8988T (cell line): ENCODE measurements at regions not wholly inside any gene's neighbourhood (a gene's known extent, or its start where the extent isn't known, plus 50 kb on each side); places are given as distances from the start of the nearest gene placed in this dataset.
"Not testable (repeated sequence)": the region's sequence is repeated elsewhere in the genome, so short reads cannot be mapped to it uniquely, and the experiment has no call there.

Source experiments
- DNase-seq: peaks from one replicate; pipeline ENCODE4 v3.0.0; 2011

DNA sequence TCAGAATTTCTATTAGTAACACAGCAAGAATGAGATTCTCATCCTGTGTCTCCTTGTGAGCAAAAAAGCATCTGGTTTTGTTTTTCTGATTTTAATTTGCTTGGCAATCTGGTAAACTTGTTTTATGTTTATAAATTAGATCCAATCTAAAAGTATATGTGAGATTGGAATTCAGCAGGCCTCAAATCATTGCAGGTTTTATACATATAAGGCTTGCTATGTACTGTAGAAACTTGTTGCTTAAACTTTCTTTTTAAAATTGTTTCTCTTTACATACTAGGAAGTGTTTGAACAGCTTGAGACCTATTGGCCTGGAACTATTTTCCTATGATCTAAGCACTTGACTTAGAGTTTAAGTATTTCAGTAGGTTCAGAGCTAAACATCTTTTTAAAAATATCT lies 1037.8 kb downstream of the NR2F1-AS1 start:
- no peak for DNase-seq

GRCh38 chr5:92542017-92542416 lies 1039.0 kb downstream of the NR2F1-AS1 start:
- not testable (repeated sequence) for DNase-seq

GRCh38 chr5:92527311-92528078 lies 1053.5 kb downstream of the NR2F1-AS1 start:
- no peak for DNase-seq

DNA sequence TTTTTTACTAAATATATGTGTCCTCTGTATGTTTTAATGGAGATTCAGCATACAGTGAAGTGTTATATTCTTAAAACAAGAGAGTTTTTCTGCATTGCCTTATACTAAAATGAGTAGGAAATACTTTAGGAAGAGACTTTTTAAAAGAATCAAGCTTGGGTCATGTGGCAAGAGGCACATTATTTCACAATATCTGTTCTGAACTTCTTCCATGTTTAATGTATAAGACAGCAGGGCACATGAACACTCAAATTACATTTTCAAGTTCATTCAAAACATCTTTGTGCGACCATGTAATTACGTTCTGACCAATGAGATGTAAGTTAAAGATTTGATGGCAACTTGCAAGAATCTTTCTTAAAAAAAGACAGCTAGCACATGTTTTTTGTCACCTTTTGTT lies 1055.9 kb downstream of the NR2F1-AS1 start:
- no peak for DNase-seq

GRCh38 chr5:92519811-92520632 lies 1061.0 kb downstream of the NR2F1-AS1 start:
- DNase-seq = no peak

DNA sequence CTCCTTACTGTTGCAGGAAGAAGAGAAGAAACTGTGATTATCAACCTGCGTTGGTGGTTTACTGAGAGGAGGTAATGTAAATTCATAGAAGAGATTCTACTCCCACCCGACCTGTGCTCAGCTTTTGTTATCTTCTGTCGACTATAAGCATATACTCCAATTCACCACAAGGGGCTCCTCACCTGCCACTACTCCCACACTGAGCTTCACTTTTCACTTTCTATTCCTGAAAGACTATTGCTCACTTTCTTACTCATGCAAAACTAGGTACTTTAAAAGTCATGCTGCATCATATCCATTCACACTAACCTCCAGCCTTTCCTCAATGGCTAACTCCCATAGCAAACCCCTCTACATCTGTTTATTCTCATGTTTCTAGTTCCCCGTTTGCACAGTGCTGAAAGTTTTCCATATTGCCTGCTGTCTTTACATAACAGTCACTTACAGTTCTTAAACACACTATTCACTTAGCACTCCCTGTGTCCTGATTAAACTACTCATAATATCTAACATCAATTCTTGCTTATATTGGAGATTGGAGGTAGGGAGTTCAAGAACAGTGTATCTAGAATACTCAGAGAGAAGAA lies 1062.6 kb downstream of the NR2F1-AS1 start:
- peak; percentile 14 for DNase-seq

GRCh38 chr5:92514896-92515295 lies 1066.1 kb downstream of the NR2F1-AS1 start:
- DNase-seq = no peak

- DNase-seq = no peak
These were observed 1068.0 kb downstream of the NR2F1-AS1 start for GRCh38 chr5:92513067-92513466.

- no peak for DNase-seq
These were observed 1072.7 kb downstream of the NR2F1-AS1 start for GRCh38 chr5:92508271-92508670.

DNA sequence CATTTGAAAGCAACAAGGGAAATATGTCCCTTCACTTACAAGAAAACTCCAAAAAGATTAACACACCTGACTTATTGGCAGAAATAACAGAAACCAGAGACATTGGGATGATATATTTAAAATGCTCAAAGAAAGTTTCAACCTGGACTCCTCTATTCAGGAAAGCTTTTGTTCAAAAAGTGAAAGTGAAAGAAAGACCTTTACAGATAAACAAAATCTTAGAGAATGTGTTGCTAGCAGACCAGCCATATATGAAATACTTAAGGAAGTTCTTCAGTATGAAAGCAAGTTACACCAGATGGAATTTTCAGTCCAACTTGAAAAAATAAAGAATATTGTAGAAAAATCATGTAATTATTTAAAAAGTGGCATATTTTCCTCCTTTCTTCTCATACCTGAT lies 1075.1 kb downstream of the NR2F1-AS1 start:
- no peak for DNase-seq

DNA sequence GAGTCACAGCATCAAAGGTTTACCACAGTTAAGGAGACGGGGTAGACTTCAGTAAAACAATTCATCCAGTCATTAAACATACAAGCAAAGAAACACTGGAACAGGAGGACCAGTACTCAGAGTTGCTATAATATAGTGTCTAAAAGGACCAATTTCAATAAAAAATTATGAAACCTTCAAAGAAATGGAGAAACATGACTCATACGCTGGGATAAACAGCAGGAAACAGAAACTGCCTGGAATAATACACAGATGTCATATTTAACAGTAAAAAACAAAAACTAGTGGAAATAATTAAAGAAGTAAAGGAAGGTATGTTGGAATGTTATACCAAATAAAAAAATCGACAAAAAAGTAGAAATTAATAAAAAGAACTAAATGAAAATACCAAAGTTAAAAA lies 1075.9 kb downstream of the NR2F1-AS1 start:
- DNase-seq = no peak

DNA sequence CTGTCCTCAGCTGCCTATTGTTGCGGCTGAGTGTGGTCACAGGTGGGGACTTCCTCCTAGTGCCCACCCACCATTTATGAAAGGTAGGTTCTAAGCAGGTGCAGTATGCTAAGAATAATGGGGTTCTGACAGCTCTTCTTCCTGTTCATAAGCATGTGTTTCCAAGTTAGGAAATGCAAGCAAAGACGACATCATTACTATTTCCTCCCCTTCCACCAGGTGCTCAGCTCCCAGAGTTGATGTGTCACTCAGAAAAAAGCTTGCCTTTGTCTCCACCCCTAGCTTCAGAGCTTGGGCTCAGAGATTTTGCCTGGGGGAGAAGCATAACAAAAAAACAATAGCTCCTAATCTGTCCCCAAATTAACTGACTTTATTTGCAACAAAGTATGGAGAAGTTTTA lies 1076.7 kb downstream of the NR2F1-AS1 start:
- no peak for DNase-seq

DNA sequence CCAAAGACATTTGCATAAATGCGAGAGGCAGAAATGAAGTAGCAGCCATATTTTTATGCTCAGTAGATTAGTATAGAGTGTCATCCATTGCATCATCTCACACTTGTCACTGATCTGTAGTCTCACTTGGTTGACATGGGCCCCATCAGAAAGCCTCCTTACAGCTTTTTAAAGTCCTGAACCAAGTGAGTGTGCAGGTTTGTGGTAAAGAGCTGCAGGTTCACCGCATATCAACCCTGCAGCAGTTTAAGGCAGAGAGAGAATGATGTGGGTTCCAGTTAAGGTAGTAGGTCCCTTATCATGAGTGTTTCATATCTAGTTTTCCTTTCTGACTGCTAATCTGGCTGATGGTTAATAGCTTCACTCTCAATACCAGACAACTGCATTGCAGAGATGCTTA lies 1080.3 kb downstream of the NR2F1-AS1 start:
- DNase-seq = no peak

GRCh38 chr5:92496545-92496944 lies 1084.5 kb downstream of the NR2F1-AS1 start:
- no peak for DNase-seq

- no peak for DNase-seq
These were observed 1086.5 kb downstream of the NR2F1-AS1 start for GRCh38 chr5:92494508-92494907.

DNA sequence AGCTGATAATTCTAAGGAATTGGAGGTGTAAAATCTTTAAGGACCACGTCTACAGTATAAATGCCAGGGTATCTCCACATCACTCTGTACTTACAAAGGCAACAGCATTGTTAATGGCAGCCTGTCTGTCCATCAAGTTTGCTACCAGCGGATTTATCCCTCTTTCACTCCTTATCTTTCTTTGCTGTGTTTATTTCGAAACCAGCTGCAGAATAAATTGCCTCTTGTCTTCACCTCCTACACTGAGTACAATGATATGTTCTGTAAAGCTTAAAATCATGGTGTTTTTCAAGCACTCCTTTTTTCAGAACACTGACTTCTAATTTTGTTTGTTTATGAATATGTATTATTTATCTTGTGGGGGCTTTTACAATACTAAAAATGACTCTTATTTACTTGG lies 1088.1 kb downstream of the NR2F1-AS1 start:
- DNase-seq = no peak

DNA sequence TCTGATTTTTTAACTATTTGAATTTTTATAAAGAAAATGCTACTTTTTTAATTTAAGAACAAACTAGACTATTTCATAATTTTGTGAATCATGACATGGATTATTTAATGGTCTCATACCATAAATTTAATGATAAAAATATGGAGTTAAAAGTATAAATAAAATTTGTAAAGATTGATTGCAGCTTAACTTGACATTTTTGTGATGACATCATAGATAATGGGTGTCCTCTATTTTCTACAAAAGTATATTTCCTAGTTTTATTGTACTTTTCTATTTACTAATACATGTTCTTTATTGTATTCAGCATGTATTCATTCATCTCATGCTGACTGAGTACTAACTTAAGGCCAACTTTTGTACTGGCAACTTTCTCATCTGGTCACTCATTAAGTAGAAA lies 1096.5 kb downstream of the NR2F1-AS1 start:
- DNase-seq = no peak

- DNase-seq = no peak
These were observed 1090.0 kb upstream of the ARRDC3 start for GRCh38 chr5:92472981-92473566.

GRCh38 chr5:92471861-92472260 lies 1088.7 kb upstream of the ARRDC3 start:
- no peak for DNase-seq

DNA sequence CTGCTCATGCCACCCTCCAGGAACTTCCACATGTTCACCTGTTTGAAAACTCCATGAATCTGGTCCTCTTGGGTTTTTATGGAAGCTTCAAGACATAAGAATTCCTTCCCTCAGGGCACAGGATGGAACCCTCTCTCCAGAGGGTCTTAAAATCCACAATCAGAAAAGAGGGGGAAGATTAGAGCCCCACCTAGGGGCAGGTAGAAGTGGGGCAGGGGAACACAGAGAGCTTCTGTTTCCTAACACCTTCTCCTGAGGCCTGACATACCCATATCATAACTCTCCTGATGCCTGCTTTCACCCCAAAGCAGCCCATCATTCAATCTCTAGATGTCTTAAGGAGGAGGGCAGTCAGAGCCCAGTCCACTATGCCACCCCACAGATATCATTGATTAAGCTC lies 1087.7 kb upstream of the ARRDC3 start:
- DNase-seq = no peak

DNA sequence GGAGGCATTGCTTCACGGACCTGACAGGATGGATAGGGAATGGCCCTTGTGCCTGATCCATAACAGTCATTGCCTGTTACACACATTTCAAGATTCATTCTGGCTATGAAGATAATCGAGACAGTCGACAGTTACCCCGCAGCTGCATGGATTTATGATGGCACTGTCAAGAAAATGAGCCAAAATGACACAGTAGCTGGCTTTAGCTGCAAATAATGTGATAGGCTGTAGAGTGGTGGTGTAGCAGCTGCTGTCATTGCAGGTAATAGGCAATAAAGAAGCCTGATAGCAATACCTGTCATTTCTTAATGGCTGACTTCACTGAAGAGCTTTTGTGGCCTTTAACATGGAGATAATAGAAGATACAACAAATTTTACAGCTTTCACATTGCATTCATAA lies 1085.2 kb upstream of the ARRDC3 start:
- DNase-seq = no peak

DNA sequence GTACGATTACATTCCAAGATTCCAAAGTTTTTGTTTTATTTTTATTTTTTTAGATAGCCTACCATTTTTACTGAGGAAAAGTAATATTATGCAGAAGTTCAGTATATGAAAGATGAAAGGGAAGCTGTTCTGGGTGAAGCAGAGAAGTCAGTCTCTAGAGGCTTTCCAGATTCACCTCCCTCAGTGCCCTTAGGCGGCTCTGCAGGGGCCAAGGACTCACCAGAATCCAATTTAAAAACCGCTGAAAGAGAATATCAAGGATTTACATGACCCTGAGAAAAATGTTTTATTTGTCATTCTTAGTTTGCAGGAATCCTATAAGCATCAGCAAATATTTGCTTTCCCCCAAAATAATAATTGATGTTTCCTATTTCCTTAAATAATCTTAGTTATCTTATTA lies 1084.6 kb upstream of the ARRDC3 start:
- DNase-seq = no peak

GRCh38 chr5:92460505-92460904 lies 1077.4 kb upstream of the ARRDC3 start:
- DNase-seq = no peak

- DNase-seq = no peak
These were observed 1076.5 kb upstream of the ARRDC3 start for GRCh38 chr5:92459654-92460053.
